Fibroblast of skin of right quadriceps (primary cell): ENCODE measurements at regions not wholly inside any gene's neighbourhood (a gene's known extent, or its start where the extent isn't known, plus 50 kb on each side); places are given as distances from the start of the nearest gene placed in this dataset.

ENCODE experiments used
- DNase-seq: peaks from one replicate; pipeline ENCODE4 v3.0.0-alpha.2; 2013

DNA sequence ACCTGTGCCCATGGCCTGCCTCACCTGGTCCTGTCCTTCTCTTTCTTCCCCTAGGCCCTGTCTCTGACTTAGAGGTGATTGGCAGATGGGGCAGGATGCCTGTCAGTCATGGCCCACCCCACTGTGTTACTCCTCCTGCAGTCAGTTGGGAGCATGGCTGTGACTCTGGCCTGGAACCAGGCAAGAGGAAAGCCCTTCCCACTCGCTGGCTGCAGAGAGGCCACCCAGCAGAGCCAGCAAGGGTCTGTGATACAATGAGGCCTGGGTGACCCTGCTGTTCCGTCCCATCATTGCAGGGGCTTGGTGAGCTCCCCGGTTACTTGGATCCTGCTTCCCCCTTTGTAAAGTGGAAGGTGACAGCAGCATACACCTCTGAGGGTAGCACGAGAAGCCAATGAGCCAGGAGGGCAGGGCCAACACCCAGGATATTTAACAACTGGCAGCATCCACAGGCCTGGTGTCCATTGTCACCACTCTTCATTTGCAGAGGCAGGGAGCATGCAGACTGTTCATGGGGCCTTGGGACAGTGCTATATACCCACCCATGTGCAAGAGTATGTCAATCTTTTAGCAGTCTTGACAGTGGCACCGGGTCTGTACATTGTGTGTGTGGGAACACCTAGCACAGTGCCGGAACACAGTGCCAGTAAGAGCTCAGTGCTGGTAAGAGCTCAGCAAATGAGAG lies 191.0 kb upstream of the C1orf174 start:
- no peak for DNase-seq

DNA sequence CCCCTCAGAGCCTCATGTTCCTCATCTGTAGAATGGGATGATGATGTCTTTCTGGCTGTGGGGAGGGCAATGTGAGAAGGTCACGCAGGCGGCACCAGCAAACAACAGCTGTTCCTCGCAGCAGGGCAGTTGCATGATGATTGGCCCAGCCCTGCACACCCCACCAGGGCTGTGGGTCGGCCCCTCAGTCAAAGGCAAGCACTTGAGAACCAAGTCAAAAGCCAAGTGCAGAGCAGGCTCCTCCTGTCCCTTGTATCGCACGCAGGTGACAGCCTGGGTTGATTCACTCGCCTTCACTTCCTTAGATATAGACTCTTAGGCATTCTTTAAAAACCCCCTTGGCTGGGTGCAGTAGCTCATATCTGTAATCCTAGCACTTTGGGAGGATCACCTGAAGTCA lies 191.9 kb upstream of the C1orf174 start:
- DNase-seq, result no peak

DNA sequence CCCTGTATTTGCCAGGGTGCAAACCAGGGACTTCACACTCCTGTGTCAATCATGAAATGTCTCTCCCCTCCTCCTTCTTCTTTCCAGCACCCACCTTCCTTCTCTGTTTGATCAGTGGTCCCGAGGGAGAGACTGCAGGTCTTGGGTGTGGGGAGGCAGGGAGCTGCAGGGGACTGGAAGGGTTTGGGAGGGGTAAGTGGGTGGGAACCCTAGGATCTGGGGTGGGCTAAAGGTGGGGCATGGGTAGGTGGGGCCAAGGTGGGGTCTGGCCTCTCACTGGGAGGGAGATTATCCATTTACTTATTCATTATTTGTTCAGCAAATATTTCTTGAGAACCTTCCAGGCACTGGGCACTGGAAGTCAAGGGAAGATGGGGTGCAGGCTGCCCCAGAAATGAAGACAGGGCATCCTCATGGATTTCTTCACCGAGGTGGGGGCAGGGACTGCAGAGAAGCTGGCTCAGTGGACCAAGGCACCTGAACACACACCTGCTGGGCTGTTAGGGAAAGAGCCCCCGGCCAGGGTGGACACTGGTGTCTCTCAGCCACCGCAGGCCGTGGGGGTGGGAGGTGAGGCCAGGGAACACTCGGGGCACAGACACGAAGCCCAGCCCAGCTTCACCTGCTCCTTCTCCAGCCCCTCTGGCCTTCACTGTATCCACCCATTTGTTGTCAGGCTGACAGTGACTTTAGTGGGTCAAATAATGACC lies 193.9 kb upstream of the C1orf174 start:
- no peak for DNase-seq

DNA sequence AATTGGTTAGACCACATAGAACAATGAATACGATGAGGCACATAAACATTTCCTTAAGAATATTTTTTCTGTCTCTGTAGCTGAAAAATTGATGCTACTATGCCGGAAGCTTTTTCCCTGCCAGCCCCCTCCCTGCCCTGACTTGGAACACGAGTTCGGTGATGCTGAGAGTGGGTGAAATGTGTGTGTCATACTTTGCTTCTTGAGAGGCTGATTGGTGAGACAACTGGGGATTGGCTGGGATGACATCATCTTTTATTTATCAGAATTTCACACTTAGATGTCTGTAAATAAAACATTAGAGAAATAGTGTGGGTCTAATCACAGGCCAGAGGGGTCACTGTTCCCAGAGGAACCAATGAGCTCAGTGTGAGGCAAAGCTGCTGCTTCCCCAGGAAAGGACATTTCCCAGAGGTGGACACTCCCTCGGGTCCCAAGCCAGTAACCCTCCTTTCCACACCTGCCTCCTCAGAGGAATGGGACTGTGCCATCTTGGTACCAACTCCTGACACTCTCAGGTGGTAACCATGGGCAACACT lies 195.4 kb upstream of the C1orf174 start:
- no peak for DNase-seq

DNA sequence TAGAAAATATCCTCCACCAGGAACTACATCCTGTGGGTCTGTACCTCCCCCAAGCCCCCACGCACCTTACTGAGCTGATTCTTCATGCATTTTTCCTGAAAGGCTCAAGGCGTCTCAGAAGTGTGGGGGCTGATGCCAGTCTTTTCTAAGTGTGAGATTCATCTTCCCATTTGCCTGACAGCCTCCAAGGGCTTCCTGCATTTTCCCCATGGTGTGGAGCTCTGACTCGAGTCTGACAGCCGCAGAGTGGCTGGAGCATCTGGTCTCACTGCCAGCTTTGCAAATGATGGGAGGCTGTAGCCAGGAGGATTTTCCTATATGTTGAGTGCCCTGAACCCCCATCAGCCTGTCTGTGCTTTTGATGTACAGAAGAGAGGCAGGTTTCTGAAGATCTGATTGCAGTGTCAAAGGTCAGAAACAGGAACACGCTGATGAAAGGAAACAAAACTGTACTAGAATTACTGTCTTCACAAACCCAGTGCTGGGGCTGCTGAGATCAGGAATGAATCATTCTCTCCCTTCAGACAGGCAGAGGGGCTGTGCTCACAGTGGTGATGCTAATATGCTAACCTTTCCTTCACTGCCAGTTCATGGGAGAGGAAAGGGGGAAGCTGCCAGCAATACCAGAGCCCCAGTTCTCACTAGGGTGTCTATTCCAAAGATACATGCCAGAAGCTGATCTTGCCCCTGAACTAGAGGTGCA lies 201.5 kb upstream of the C1orf174 start:
- DNase-seq, result no peak

DNA sequence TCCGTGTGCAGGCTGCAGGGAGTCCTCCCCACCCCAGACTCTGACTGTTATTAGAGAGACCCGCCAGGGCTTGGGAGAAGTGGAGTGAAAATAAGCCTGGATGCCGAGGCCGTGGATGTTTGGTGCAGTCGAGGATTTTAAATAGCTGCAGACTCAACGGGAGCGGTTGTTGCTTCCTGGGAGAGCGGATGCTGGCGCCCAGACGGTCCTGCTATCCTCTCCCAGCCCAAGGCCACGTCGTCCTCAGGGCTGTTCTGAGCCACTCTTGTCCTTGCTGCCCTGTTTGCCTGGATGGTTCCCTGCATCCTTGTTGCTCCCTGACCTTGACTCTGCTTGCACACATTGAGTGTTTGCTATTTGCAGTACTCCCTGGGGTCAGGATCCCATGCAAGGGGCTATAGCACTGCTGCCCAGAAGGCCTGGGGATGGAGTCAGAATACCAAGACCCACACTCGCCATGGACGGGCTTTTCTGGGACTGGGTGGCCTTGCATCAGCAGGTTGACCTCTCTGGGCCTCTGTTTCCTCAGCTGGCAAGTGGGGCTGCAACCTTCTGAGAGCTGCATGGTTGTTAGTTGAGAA lies 205.3 kb upstream of the C1orf174 start:
- DNase-seq, result no peak

DNA sequence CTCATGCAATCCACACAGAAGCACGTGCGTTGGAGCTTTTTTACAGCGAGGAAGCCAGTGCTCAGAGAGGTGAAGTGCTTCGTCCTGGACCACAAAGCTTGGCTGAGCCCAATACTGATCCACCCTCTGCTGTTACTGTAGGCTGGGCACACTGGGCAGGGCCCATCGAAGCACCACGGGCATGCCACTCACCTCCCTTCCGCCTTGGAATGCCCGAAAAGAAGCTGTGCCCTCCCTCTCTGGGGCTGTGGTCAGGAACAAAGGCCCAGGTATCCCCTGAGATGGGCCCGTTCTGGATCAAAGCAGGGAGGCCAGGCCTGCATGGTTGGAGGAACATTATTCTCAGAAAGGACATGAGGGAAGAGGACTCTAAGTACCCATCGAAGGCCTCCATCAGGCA lies 206.7 kb upstream of the C1orf174 start:
- no peak for DNase-seq

DNA sequence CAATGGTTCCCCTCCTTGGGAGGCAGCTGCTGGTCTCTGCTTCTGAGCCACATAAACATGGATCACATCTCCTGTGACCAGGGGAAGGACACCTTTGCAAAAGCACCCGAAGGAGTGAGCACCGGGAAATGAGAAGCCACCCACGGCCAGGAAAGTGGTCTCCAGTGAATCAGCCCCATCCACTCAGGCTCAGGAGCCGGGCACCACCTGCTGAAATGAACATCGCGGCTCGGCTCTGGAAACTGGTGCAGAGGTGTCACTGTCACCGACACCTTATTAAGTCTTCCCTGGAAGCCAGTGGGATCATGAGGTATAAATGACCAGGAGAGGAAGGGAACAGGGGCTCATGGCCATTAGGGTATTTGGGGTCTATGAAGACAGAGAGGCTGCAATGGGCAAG lies 207.2 kb upstream of the C1orf174 start:
- no peak for DNase-seq

DNA sequence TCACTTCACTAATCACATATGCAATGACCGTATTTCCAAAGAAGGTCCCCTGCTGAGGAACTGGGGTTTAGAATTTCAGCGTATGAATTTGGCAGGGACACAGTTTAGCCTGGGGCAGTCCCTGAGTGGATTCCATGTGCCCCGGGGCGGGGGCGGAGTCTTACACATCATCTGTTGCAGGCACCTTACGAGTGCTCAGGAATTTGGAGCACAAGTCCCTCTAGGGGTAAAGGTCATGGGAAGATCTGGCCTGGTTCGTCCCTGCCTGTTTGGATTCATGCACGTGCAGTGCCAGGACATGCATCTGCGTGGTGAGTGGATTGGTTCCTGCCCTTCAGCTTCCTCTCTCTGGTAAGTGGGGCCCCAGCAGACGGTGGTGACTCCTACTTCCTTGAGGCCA lies 208.3 kb upstream of the C1orf174 start:
- no peak for DNase-seq

DNA sequence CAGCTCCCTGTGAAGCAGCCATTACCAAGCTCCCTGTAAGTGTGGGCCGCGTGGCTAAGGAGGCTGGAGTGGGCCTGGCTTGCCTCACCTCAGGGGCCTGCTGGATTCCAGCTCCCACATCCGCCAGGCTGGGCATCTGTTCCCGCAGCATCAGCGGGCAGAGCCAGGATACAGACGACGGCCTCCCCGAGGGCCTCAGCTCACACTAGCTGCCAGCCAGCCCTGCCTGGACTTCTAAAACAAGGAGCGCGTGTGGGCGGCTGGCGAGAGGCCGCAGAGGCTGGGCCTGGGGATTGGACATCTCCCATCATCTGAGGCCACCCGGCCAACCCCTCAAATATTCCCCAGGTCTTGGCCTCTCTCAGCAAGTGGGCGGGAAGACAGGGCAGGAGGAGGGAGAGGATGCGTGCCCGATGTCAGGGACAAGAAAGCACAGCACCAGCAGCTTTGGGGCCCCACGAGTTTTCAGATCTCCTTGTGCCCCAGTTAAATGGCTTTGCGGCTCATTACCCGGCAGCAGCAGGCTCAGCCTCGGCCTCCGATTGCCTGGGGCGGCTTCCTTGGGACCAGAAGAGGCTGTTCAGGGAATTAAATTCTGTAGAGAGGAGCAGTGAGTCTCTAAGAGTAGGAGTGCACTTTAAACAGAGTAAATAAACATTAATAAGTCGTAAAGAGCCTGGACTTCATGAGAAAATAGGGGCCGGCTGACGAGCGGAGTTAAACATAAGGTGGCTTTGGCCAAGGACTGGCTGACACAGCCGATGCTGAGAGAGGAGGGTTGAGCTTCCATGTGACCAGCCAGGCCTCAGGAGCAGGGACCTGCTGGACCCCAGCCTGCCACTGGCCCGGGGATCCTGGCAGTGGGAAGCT lies 208.9 kb upstream of the C1orf174 start:
- DNase-seq, result no peak

DNA sequence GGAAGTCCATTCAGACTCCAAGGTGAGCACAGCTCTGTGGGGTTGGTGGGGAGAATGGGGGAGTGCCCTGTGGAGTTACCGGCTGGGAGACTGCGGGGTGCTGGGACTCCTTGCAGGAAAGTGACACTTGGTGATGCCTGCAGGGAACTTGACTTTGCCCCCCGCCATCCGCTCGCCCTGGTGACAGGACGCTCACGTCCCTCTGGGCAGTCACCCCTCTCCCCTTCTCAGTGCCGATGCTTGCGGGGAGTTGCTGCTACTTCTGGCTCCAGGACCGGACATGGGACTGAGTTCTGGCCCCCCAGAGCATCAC lies 209.5 kb upstream of the C1orf174 start:
- no peak for DNase-seq

DNA sequence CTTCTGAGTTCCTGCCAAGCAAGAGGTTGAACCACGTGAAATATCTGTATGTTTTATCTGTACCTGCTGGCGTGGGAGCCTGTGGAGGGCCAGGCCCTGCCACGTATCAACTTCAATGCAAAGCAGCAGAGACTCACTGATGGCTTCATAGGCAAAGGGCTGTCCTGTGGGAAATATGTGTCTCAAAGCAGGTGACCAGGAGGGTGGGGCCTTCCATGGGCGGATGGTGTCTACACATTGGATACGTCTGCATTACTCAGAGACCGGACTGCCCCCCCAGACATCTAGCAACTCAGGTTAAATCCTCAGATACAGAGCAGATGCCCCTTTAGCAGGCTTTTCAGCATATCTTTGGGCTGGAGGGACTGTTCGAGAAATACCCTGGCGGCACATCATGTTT lies 210.8 kb upstream of the C1orf174 start:
- DNase-seq, result no peak

DNA sequence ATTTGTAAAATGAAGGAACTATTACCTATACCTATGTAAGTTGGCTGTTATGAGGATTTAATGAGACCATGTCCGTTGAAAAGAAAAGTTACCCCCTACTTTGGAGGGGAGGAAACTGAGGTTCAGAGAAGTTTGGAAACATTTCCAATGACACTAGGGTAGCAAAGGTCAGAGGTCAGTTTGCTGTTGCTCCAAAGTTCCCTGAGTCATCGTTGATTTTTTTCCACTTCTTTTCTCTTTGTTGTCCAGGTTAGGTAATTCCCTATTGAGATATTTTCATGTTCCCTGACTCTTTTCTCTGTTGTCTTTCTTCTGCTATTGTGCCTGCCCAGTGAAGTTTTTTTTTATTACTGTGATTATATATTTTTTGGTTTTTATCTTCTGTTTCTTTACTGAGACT lies 213.8 kb upstream of the C1orf174 start:
- DNase-seq, result no peak

DNA sequence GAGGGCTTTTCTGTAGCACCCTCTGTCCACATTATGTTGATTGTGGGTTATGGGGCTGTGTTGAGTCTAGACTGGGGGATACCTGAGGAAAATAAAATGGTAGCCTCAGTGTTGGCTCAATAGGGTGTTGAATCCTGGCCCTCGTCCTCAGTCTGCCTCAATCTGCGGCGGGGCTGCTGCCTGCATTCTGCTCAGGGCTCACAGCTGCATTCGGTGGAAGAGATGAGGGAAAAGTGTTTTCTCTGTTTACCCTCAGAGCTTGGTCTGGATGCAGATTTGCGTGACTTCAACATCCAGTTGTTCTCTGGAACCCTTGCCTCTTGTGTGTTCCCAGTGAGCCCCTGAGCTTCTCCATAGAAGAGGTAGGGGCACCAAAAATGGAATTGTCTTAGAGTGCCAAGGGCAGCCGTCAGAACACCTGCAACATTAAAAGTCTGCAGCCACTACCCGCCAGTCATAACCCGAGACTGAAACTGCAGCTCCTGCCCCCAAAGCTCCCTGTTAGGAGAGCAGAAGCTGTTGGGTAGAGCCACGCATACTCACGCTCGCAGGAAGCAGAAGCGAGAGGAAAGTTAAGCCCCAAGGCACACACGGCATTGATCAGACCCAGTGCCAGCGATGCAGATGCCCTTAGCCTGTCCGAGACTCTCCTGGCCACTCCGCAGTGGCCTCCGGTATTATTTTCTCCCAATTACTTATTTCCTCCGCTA lies 215.3 kb upstream of the C1orf174 start:
- DNase-seq, result no peak

DNA sequence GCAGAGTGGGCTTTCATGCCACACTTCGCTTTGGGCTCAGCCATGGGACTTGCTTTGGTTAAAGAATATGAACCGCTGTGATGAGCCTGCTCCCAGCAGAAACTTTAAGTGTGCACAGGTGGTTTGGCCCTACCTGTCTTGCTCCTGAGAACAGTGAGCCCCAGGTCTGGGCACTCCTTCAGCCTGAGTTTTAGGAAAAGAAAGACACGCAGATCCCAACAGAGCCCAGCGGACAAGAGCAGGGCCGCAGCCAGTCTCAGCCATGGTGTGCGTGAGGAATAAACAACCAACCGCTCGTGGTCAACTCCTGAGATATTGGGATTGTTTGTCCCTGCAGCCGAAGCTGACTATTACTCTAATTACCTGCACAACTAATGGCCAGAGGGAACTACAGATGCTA lies 217.1 kb upstream of the C1orf174 start:
- DNase-seq, result no peak

DNA sequence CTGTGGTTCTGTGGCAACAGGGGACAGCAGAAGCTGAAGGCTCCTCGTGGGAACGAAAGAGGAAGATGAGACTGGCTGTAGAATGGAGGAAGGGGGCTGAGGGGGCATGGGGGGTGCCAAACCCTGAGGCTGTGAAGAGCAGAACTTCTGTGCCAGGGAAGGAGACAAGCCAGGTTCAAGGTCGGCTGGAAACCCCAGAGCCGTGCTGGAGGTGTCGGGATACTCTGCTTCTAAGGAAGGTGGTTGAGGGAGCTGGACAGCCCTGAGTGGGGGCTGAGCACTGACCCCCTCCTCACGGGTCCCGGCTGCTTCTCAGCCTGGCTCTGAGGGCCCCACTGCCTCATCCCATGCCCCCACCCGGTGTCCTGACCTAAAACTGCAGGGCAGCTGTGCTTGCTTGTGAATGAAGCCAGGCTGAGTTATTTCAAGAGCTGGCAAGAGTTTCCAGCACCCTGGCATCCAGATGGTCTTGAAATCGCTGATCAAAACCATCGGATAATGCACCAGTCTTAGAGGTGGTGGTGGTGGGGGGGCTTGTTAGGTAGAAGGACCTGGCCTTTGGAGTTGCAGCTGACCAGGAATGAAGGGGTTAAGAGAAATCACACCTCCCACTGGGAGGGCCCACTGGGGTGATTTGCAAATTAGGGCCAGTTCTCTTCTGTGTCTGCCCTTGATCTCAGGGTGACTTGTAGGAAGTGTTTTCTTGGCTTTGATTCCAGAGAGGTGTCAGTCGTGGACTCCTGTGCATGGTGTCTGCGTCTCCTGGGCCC lies 218.9 kb upstream of the C1orf174 start:
- DNase-seq, result no peak

DNA sequence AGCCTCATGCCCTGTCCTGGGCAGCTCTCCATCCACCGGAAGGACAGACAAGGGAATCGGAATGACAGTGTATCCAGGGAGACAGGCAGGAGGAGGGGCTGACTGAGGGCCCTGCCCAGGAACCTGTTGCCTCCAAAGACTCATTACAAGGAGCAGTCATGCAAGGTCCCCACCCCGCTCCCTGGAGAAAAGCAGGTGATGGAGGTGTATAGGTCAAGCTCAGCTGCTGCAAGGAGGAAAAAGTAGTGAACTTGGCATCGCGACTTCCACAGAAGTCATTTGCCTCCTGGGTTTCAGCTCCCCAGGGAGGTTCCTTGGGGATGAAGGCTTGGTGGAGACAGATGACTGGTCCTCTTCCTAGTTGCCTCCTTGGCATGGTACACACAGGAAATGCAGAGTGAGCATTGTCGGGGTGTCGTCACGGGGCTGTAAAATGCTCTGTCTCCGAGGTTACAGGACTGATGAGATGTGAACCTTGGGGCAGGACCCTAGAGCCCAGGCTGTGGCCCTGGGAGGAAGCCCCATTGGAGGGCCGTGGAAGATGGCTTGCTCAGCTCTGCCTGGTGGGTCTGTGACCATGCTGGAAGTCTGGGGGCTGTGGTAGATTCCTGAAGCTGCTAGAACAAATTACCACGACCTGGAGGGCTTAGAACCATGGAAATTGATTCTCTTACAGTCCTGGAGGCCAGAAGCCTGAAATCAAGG lies 219.6 kb upstream of the C1orf174 start:
- no peak for DNase-seq

DNA sequence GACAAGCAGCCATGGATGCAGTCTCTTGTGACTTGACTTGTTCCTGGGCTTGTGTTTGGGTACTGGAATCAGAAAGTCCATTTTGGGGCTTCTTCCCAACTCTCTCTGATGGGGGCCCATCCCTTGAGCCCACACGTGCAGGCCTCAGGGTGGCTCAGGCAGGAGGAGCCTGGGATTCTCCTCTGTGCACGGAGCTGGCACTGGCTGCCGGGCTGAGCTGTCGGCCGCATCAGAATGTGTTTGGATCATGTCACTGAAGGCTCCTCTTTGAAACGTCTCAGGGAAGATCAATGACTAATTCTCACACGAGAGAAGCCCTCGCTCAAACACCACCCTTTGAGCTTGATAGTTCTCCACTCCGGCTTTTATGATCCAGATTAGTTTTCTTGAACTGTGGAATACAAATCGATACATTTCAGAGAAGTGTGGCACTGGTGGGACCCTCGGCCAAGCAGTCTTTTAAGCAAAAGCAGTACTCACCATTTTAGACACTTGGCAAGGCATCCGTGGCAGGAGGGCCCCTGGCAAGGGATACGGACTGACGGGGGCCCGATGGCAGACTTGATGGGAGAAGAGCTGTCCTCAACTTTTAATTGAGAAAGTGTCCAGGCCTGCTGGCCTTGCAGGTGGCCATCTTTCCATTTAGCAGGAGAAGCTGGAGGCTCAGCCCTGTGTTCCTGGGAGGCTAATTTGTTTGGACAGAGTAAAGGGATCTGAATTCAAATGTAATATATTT lies 220.7 kb upstream of the C1orf174 start:
- no peak for DNase-seq

DNA sequence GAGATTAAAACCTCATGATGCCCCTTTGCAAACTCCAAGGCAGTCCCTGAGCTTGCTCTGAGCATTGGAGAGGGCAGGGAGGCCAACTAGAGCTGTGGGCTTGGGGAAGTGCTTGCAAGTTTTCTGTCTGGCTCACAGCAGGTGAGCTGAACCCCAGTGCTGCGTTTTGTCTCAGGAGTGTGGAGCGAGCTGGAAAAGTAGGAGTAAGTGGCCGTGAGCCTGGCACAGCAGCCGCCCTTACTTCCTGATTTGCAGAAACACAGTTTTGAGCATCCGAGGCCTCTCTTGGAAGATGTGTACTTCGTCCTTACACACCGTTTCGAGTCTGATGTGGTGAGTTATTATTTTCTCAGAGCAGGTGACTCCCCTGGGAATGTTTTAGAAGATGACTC lies 221.2 kb upstream of the C1orf174 start:
- DNase-seq, result no peak
